ENCODE measurements at regions not wholly inside any gene's neighbourhood (a gene's known extent, or its start where the extent isn't known, plus 50 kb on each side); places are given as distances from the start of the nearest gene placed in this dataset.
"Not testable (repeated sequence)": the region's sequence is repeated elsewhere in the genome, so short reads cannot be mapped to it uniquely, and the experiment has no call there.

DNA sequence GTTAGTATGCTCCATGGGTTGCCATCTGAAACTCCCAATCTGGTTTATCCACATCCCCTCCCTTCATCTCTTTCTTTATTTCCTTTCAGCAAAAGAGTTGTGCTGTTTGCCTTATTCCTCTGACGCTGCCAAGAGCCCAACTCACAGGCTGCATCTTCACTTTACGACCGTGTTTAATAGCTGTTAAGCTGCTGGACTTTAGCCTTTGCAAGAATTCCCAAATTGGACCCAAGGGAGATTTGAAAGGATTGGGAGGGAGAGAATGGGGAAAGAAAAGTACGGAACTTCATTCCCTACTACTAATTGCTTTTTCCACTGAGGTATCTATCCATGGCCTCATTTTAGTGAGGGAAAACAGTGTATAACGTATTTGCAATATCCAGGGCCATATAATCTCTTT lies 263.4 kb upstream of the MEIS1 start:
- no peak for DNase-seq

DNA sequence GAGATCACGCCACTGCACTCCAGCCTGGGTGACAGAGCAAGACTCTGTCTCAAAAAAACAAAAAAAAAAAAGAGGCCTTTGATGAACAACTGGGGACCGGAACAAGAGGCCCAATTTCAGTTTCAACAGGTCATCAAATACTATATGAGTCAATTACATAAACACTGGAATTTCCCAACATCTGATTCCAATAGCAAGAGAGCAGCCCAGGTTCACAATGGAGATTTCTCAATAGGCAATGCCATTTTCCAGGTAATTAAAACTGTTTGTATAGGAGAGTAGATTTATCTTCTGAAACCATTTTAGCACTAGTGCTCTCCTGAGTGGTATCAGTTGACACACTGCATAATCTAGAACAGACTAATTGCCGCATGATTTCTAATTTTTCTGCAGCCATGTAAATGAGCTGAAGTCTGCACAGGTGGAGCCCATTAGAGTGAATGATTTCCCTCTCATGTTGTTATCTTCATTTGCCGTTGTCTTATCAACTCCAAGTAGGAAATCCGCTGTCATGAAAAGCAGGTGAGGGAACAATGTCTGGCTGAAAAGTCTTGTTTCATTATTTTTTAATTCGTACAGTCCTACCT lies 264.1 kb upstream of the MEIS1 start:
- DNase-seq, result no peak

DNA sequence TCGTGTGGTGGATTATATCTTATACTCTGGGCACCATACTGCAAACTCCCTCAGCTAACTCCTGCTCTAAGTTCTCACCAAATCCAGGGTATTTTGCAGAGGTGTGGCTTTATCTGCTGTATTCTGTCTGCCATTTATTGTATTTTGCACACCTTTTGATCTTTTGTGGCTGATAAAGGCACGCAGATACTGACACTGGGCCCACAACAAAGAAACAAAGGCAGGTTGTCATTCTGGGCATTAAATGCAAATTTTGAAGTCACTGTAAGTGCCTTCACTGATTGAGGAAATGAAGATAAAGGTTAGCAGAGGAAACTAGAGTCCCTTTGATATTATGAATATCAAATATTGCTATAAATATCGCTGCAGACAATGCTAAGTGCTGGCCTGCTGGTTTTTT lies 265.8 kb upstream of the MEIS1 start:
- no peak for DNase-seq

DNA sequence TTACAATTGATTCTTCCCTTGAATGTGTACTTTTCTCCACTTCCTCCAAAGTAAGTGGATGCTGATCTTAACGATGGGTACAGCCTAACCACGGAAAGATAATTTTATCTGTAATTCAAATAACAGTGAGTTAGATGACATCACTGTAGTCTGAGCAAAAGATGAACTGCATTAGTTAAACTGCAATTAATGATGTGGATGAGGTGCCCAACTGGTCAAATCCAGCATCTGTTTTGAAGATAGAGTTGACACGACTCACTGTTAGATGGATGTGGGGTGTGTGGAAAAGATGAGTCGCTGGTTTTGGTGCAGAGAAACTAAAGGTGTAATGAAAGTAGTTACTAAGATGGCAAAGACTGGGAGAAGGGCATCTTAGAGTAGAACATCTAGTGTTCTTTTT lies 270.5 kb upstream of the MEIS1 start:
- DNase-seq, result no peak

DNA sequence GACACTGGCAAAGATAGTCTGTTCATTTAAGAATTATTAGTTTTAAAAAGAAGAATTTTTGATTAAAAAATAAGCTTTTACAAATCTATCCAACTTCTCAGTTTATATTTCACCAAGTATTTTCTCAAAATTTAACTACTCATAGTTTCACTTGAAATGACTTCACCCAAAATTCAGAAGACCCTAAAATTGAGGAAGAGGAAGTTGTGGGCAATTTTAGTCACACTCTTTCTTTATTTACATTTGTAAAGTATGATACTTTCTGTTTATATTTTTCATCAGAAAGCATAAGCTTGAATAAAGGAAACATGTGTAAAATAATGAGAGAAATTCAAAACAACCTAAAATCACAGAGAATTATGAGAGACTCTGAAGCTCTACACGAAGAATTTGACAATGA lies 278.8 kb upstream of the MEIS1 start:
- DNase-seq, result no peak

DNA sequence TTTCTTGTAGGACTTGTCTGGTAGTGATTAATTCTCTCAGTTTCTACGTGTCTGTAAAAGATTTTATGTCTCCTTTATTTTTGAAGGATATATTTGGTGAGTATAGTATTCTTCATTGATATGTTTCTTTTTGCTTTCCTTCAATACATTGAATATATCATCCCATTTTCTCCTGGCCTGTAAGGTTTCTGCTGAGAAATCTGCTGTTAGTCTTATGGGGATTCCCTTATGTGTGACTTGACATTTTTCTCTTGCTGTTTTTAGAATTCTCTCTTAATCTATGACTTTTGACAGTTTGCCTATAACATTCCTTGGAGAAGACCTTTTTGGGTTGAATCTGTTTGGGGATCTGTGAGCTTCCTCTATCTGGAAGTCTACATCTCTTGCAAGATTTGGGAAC lies 281.0 kb upstream of the MEIS1 start:
- DNase-seq, result no peak

DNA sequence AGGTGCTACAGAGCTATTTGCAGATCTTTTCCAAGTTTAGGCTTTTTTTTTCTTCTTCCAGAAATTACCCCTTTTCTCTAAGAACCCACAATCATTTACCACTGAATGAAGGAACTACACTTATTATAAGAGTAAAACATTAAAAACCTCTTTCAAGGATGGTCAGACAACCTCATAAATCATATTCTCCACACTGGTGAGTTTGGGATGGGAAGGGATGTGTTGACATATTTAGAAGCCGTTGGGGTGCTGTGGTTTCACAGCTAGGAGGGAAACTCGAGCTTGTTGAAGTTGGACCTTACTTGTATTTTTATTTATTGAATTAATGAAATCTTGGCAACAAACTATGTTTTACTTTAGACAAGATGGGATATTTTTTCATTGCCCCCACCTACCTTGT lies 289.4 kb upstream of the MEIS1 start:
- DNase-seq, result no peak

DNA sequence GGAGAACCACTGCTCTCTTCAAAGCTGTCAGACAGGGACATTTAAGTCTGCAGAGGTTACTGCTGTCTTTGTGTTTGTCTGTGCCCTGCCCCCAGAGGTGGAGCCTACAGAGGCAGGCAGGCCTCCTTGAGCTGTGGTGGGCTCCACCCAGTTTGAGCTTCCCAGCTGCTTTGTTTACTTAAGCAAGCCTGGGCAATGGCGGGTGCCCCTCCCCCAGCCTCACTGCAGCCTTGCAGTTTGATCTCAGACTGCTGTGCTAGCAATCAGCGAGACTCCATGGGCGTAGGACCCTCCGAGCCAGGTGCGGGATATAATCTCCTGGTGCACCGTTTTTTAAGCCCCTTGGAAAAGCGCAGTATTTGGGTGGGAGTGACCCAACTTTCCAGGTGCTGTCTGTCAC lies 290.6 kb upstream of the MEIS1 start:
- not testable (repeated sequence) for DNase-seq

DNA sequence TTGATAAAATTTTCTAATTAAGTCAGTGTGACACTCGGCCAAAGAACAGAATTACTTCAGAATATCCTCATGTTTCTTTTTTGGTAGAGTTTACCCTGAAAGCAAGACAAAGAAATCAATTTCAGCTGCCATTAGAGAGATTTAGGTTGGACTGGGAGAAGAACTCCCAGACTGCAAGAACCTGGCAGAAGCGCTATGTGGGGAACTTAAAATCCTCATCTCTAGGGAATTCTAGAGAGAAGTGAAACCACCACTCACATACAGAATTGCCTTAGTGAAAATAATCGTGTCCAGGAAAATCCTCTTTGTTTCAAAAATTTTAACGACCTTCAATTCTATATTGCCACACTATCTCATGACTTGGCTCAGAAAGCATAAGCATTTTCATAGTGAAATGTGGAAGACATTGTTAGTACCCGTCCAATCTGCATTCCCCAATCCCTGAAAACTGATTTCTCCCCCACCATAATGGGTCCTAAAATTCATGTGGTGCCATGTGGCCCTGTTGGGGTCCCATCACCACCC lies 297.3 kb upstream of the MEIS1 start:
- no peak for DNase-seq

DNA sequence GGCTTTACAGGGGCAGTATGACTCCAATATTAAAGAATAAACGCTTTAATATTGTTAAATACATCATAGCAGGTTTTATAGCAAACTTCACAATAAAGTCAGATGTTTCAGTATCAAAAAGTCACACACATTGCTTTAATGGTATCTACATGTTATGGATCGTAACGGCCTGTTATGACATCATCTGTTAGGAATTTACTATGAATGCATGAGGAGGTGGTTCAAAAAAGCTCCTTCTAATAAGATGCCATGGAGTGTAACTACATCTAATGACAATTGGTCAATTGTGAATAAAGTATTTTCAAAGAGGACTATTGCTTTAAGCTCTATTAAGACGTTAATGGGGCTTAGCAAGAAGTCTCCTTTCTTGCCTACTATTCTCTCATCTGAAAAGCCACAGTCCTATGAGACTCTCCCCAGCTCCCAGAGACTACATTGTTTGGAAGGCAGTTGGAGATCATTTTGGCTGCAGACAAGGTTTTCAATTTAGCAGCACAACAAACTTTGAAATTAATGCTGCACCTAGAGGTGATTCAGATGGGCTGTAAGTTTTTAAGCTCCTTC lies 300.7 kb upstream of the MEIS1 start:
- no peak for DNase-seq

DNA sequence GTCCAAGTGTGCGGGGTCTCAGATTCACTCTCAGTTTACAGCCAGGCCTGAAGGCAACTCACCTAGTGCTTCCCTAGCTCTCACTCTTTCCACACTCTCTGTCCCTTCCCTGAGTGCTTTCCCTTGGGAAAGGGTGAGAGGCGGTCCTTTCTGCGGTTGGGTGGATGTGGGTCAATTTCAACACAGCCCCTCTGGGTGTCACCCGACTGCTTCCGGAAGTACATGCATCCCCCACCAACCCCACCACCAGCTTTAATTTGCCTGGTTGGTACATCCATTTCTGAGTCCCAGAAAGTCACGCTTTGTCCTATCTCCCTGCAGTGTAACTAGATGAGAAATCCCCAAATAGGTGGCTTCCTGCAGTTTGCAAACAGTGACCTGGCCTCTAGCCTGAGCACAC lies 307.3 kb upstream of the MEIS1 start:
- DNase-seq, result no peak

DNA sequence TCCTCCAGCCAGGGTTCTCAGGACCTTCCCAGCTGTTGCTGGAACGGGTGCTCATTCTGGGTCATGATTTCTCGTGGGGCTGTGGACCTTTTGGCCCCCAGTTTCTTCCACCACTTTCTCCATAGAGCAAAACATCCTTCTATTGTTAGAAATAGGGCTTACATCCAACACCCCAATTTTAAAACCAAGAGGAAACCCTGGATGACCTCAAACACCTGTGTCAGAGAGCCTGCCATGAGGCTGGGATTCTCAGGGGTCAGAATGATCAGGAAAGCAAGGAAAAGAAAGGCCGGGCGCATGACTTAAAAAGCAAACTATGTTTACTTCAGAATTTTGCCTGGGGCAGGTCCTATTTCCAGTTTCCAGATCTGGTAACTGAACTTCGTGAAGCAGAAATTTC lies 307.9 kb upstream of the MEIS1 start:
- DNase-seq, result no peak

DNA sequence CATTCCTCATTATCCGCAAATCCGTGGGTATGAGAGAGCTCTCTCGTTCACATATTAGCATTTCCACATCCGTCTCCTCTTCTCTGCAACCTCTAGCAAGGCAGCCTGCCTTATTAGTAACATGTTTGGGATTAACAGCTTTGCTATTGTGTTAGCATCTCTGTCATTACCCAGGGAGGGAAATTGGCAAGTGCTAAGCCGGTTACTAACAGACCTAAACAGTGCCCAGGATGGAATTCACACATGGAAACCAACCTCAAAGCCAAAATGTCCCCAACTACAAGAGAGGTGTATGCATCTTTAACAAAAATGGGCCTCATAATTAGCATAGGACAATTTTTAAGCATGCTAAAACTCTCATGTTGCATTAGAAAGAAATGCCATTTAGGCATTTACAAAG lies 309.0 kb upstream of the MEIS1 start:
- no peak for DNase-seq

DNA sequence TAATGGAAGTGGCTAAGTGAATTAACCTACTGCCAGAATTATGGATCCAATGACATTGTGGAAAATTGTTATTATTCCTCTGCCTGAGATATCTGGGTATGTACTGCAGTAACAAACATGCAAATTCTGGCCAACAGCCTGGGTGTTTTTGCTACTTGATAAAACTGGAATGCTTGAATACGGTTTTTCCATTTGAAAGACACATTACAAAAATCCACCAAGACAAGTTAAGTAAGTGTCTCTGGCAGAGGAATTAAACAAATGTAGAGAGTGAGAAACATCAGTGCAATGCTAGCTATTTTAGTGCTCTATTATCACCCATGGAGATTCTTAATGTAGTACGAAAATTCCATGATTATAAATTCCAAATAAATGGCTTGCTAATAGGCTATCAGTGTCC lies 312.4 kb upstream of the MEIS1 start:
- DNase-seq, result no peak

DNA sequence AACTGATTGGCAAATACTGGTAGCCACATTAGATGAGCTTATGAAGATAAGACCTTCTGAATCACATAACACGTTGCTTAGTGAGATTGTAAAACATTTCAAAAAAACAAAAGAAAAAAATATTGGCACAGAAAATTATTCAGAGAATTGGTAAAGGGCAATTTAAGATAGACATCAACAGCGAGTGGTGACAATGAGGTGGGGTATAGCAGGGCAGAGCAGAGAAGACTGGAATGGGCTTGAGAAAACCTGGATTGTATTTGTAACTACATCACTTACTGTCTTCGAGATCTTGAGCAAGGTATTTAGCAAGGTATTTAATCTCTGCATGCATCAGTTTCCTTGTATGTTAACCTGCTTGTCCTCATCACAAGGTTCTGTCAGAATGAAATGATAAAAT lies 313.0 kb upstream of the MEIS1 start:
- no peak for DNase-seq

DNA sequence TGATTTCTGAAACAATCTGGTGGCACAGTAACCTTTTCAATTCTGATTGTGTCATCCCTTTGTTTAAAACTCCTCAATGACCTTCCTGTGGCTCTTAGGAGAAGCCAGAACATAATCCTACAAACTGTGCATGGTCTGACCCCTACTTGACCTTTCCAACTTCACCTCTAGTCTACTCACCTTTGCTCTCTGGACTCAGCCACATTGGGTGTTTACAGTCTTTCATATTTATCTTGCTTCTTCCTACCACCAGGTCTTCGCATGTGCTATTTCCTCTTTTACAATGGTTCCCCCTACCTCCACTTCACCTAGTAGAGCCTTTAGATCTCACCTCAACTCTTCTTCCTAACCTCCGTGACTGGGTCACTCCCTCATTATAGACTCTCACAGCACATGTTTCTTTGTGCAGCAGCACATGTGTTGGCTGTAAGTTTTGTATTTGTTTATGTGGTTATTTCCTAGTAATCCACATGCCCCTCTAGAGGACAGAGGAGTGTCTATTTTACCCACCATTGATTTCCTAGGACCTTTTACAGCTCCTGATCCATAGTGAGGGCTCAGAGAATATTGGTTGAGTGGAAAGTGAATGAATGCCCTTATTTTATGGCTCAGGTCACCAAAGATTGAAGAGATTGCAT lies 320.8 kb upstream of the MEIS1 start:
- DNase-seq, result no peak

DNA sequence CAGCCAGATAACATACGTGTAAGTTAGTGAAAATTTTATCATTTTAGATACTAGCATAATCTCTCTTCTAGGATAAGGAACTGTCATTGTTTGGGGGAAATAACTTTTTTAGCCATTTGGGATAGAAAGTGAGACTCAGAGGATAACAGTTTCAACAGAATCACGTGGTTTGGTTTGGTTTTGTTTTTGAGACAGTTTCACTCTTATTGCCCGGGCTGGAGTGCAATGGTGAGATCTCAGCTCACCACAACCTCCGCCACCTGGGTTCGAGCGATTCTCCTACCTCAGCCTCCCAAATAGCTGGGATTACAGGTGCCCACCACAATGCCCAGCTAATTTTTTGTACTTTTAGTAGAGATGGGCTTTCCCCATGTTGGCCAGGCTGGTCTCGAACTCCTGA lies 323.2 kb upstream of the MEIS1 start:
- no peak for DNase-seq

DNA sequence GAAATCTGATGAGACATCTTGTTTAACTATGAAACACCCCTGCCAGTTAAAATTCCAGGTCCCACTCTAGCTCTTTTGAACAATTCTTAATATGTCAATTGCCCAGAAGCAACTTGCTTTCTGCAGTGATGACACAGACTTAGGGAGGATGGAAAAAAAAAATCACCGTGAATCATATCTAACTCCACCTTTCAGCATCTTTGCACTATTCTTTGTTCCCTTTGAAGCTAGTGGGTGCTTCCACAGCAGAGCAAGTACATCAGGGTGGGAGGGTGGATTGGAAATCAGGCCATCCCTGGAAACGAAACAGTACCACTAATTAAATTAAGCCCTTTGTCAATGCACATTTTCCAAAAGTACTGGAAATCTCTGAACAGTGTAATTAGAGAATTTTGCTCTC lies 324.3 kb upstream of the MEIS1 start:
- no peak for DNase-seq

DNA sequence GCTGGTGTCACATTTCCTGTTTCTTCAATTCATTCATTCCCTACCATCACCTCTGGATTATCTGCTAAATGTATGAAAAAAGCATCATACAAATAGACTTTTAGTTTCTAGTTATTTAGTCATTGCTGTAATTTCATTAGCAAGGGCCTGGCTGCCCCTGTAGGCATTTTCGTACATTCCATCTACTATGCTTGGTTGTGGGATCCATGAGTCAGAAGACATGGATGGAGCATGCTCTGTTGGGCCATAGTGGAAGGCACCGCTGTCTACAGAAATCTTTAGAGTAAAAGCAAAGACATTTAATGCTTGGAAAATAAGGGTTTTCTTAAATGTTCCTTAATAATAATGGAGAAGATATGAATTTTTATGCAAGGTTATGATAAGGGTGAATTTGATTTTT lies 324.8 kb upstream of the MEIS1 start:
- DNase-seq, result no peak

DNA sequence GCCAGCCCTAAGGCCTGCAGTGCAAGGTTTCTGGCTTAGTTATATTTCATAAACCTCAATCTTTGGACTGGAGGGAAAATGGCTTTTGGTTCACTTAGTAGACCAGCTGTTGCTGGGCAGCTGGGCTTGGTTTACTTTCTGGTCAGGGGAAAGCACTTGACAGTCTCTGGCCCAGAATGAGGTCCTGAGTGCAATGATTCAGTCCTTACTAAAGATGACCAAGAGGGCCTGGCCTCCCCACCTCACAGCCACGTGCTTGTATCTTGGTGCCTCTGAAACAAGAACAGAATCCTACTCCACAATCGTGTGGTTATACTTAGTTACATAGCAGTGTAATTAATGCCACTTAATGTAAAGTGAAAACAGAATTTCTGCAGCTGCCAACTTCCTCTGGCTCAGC lies 325.5 kb upstream of the MEIS1 start:
- DNase-seq, result no peak

DNA sequence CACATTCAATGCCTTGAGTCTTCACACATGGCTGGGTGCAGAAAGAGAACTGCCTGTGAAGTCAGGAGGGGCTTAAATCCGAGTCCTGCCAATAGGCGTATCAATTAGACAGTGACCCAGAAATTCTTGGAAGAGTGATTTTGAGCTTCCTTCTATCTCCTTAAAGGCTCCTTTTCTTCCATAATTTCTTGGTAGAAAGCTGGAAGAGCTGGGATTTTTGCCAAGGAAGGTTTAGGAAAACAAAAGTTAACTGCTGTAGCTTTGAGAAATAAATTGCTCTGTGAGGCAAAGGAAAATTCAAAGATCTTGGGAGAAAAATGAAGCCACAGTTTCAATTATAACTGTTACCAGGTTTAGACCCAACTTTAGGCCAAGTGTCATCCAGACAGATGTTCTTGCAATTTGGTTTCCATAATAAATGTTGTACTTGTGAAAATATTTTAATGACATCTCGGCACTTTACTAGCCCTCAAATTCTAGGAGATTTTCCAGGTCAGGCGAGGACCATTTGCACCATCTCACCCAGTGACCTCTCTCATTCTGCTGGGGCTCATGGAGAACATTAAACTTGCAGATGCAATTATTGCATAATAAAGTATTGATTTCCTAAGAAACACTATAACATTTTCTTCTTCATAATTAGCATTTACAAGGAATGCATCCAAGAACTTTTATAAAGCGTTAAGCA lies 329.7 kb upstream of the MEIS1 start:
- no peak for DNase-seq

DNA sequence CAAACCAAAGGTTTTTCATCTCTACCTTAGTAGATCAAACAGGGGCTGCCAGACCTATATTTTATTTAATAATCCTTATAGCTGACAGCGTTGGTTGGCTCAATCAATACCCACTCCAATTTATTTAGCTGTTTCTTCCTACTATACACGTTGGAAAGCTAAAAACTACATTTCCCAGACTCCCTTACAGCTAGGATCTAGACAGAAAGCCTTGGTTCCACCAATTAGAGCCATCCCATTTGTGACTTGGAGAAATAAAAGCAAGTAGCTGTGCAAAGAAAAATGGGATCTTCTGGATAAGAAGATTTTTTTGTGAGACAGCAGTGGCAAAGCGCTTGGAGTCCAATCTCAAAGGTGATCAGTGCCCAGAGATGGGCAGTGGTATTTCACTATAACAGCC lies 331.3 kb upstream of the MEIS1 start:
- DNase-seq, result no peak

DNA sequence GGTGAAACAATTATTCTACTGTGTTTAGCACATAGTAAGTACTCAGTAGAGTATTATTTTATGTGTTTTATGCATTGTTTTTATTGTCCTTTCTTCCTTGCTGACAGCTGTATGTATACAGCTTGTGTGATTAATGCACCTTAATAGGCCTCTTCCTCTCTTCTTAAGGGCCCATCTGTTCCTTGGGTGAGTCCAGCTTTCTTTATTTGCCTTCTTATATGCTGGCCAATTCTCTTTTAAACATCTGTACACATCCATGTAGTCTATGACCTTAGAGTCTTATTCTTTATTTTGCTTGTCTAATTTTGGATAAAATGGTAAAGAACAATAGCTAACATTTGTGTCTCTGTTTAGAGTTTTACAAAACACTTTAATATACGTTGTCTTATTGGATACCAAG lies 333.7 kb upstream of the MEIS1 start:
- no peak for DNase-seq

DNA sequence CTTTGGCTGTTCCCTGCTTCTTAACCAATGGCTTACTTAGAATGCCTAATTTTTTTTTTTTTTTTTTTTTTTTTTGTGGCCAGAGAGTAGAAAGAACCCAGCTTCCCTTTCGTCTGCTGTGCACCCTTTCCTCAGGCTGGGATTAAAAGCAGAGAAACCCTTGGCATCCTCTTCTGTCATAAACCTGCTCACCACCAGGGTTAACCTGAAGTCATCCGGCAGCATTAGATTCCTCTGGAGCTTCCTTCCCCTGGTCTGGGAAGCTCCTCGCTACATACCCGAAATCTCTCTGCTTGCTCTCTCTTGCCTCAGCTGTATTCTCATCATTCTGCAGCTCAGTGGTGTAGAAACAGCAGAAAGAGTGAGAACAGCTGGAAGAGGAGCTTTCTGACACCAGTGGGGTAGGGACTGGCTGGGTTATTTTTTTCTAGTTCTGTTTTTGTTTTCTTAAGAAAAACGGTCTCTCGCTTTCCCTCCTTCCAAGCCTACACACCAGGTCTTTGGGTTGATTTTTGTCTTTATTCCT lies 339.0 kb upstream of the MEIS1 start:
- no peak for DNase-seq
